B cell (primary cell): ENCODE measurements at regions not wholly inside any gene's neighbourhood (a gene's known extent, or its start where the extent isn't known, plus 50 kb on each side); places are given as distances from the start of the nearest gene placed in this dataset.

Experiments used
- ATAC-seq: fragments of 200-7000 bp; cut with Tn5 transposase; one replicate; pipeline ENCODE4 v1.10.0; 2021; ENCODE audit warnings: low read depth, mild to moderate bottlenecking, moderate number of reproducible peaks, moderate library complexity
- CTCF ChIA-PET: fragments of 350-600 bp; sonication (Branson Sonifier 250); formaldehyde crosslinking; loops from one replicate; lab custom pipeline; 2021; ENCODE audit warnings: antibody characterized with exemption, inconsistent platforms; lab: Charles Lee
- POLR2A ChIA-PET: fragments of 350-600 bp; sonication (Branson Sonifier 250); formaldehyde crosslinking; loops from one replicate; lab custom pipeline; 2021; ENCODE audit warnings: antibody characterized with exemption; lab: Charles Lee
- DNase-seq: peaks from one replicate; pipeline ENCODE4 v3.0.0; 2013
- H2AFZ ChIP-seq: 2 replicates; pipeline ENCODE4 v1.6.1; 2012; ENCODE audit warnings: mild to moderate bottlenecking, low read depth, low read length; ENCODE audit not compliant: insufficient read depth, poor library complexity, severe bottlenecking
- H3K27ac ChIP-seq, 2 donors: 1 replicate in 1 of 2; 2 replicates in 1 of 2; pipeline ENCODE4 v1.5.1; 2012 to 2013; ENCODE audit warnings: low read length in 2 of 2, mild to moderate bottlenecking in 2 of 2, moderate library complexity in 1 of 2
- H3K27me3 ChIP-seq, 4 experiments: fragments of 200-600 bp in 1 of 4; sonication (generic) in 1 of 4; replicated peaks in 1 of 4; 1 replicate in 2 of 4; 2 replicates in 2 of 4; pipeline versions ENCODE4 v1.6.1 to v1.7.0; 2013 to 2016; ENCODE audit warnings: low read length in 3 of 4, mild to moderate bottlenecking in 2 of 4, mixed read lengths in 1 of 4, moderate library complexity in 1 of 4; ENCODE audit not compliant: insufficient read depth in 4 of 4, control insufficient read depth in 3 of 4; ENCODE audit errors: control extremely low read depth in 1 of 4
- H3K36me3 ChIP-seq, 2 experiments: replicated peaks in 1 of 2; 1 replicate in 1 of 2; 2 replicates in 1 of 2; pipeline versions ENCODE4 v1.6.1 to v1.7.1; 2013; ENCODE audit warnings: low read length in 1 of 2; ENCODE audit not compliant: insufficient read depth in 2 of 2, control insufficient read depth in 1 of 2; ENCODE audit errors: control extremely low read depth in 1 of 2, extremely low read depth in 1 of 2
- H3K4me1 ChIP-seq, 2 donors: fragments of 200-600 bp in 1 of 2; sonication (generic) in 1 of 2; 1 replicate in 1 of 2; 2 replicates in 1 of 2; pipeline versions ENCODE4 v1.5.1 to v1.6.1; 2013 to 2017; ENCODE audit warnings: low read length in 2 of 2; ENCODE audit not compliant: control insufficient read depth in 2 of 2, insufficient read depth in 2 of 2
- H3K4me2 ChIP-seq: replicated peaks from 2 replicates; pipeline ENCODE3; 2012; ENCODE audit warnings: mild to moderate bottlenecking, low read depth, low read length; ENCODE audit not compliant: poor library complexity, severe bottlenecking
- H3K4me3 ChIP-seq, 5 experiments: fragments of 200-600 bp in 1 of 5; sonication (generic) in 1 of 5; 1 replicate in 3 of 5; 2 replicates in 2 of 5; pipeline versions ENCODE4 v1.5.1 to v1.7.0; 2011 to 2016; ENCODE audit warnings: low read length in 4 of 5, mild to moderate bottlenecking in 4 of 5, low read depth in 2 of 5, control low read depth in 1 of 5, moderate library complexity in 1 of 5; ENCODE audit not compliant: insufficient read depth in 1 of 5; ENCODE audit errors: control extremely low read depth in 1 of 5, extremely low read depth in 1 of 5
- H3K79me2 ChIP-seq: fragments of 200-600 bp; sonication (generic); one replicate; pipeline ENCODE4 v1.6.0; 2016; ENCODE audit warnings: low read length; ENCODE audit not compliant: control insufficient read depth, insufficient read depth
- H3K9ac ChIP-seq: fragments of 200-600 bp; sonication (generic); 2 replicates; pipeline ENCODE4 v1.6.1; 2017; ENCODE audit warnings: mild to moderate bottlenecking, low read length, moderate library complexity
- H3K9me3 ChIP-seq, 3 donors: one replicate each; pipeline versions ENCODE4 v1.6.1 to v1.7.1; 2013; ENCODE audit warnings: low read length in 2 of 3; ENCODE audit not compliant: control insufficient read depth in 2 of 3, insufficient read depth in 1 of 3; ENCODE audit errors: control extremely low read depth in 1 of 3
- H4K20me1 ChIP-seq: 2 replicates; pipeline ENCODE4 v1.6.0; 2012; ENCODE audit warnings: mild to moderate bottlenecking, low read length; ENCODE audit not compliant: insufficient read depth, control insufficient read depth, poor library complexity, severe bottlenecking
- H3K27ac Mint-ChIP-seq: one replicate; pipeline ENCODE4 v1.8.0; 2021; ENCODE audit warnings: mixed read lengths
- H3K27me3 Mint-ChIP-seq: one replicate; pipeline ENCODE4 v1.8.0; 2021; ENCODE audit warnings: mixed read lengths
- H3K4me1 Mint-ChIP-seq: one replicate; pipeline ENCODE4 v1.8.0; 2021; ENCODE audit warnings: mixed read lengths
- H3K4me3 Mint-ChIP-seq: one replicate; pipeline ENCODE4 v1.8.0; 2021; ENCODE audit warnings: mixed read lengths
- H3K9me3 Mint-ChIP-seq: one replicate; pipeline ENCODE4 v1.8.0; 2022; ENCODE audit warnings: mixed read lengths; ENCODE audit not compliant: insufficient read depth
- EZH2 ChIP-seq: IDR thresholded peaks from 2 replicates; pipeline ENCODE4 v1.6.1; 2012; ENCODE audit warnings: borderline replicate concordance, low read depth, mild to moderate bottlenecking, moderate library complexity, low read length; ENCODE audit not compliant: insufficient read depth, poor library complexity, severe bottlenecking
- WGBS: methylation state at CpG from one replicate; pipeline ENCODE4 v1.1.5; 2013; ENCODE audit warnings: missing lambda C conversion rate; ENCODE audit not compliant: insufficient coverage; 5-methylcytosine and 5-hydroxymethylcytosine counted together
- intact Hi-C: fragments of 100-400 bp; cut with micrococcal nuclease; formaldehyde crosslinking; loops from one replicate; pipeline ENCODE4 v1.10.0; 2022
- TF ChIP-seq, protein P1 (sequence below): fragments of 200-600 bp; IDR thresholded peaks from one replicate; pipeline ENCODE4 v1.8.0; 2022; ENCODE audit warnings: antibody characterized with exemption, mild to moderate bottlenecking

GRCh38 chr5:144960296-144960695, 789.6 kb downstream of the KCTD16 start:
- no peak for ATAC-seq
- H3K27me3 Mint-ChIP-seq, result no peaks in the 10 kb centered on the region
- no peaks in the 10 kb centered on the region for H3K36me3 ChIP-seq
- H3K79me2 ChIP-seq, result no peaks in the 10 kb centered on the region
- no peaks in the 10 kb centered on the region for H3K4me1 ChIP-seq
- no peaks in the 10 kb centered on the region for H3K9me3 Mint-ChIP-seq
- H2AFZ ChIP-seq, result no peak overlapping the region
- no peak overlapping the region for H3K4me3 ChIP-seq
- ChIA-PET CTCF (no interaction called here), POLR2A (no interaction called here)
- no peak overlapping the region for H3K27ac Mint-ChIP-seq
- H3K9ac ChIP-seq, result no peak overlapping the region
- H3K27me3 ChIP-seq, result no peaks in the 10 kb centered on the region
- no peak overlapping the region for H3K4me3 Mint-ChIP-seq
- no peak for TF ChIP-seq EZH2
- TF ChIP-seq, protein P1, sequence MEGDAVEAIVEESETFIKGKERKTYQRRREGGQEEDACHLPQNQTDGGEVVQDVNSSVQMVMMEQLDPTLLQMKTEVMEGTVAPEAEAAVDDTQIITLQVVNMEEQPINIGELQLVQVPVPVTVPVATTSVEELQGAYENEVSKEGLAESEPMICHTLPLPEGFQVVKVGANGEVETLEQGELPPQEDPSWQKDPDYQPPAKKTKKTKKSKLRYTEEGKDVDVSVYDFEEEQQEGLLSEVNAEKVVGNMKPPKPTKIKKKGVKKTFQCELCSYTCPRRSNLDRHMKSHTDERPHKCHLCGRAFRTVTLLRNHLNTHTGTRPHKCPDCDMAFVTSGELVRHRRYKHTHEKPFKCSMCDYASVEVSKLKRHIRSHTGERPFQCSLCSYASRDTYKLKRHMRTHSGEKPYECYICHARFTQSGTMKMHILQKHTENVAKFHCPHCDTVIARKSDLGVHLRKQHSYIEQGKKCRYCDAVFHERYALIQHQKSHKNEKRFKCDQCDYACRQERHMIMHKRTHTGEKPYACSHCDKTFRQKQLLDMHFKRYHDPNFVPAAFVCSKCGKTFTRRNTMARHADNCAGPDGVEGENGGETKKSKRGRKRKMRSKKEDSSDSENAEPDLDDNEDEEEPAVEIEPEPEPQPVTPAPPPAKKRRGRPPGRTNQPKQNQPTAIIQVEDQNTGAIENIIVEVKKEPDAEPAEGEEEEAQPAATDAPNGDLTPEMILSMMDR, result no peak
- no peaks in the 10 kb centered on the region for H3K9me3 ChIP-seq
- no peak overlapping the region for H3K27ac ChIP-seq
- intact Hi-C loops, result no loop called here
- H3K4me1 Mint-ChIP-seq, result no peaks in the 10 kb centered on the region
- H3K4me2 ChIP-seq, result no peak overlapping the region
- no peak for DNase-seq
- H4K20me1 ChIP-seq, result no peaks in the 10 kb centered on the region

- Mint-ChIP-seq H3K4me1 (no peaks in the 10 kb centered on the region), H3K27me3 (no peaks in the 10 kb centered on the region), H3K27ac (no peak overlapping the region), H3K9me3 (no peaks in the 10 kb centered on the region), H3K4me3 (no peak overlapping the region)
- H3K4me1 ChIP-seq, result no peaks in the 10 kb centered on the region
- no peak overlapping the region for H3K27ac ChIP-seq
- H3K36me3 ChIP-seq, result no peaks in the 10 kb centered on the region
- intact Hi-C loops, result no loop called here
- no peak overlapping the region for H2AFZ ChIP-seq
- no peak overlapping the region for H3K4me2 ChIP-seq
- H4K20me1 ChIP-seq, result no peaks in the 10 kb centered on the region
- no peak overlapping the region for H3K4me3 ChIP-seq
- DNase-seq, result no peak
- no peaks in the 10 kb centered on the region for H3K9me3 ChIP-seq
- ChIA-PET CTCF (no interaction called here), POLR2A (no interaction called here)
- H3K27me3 ChIP-seq, result no peaks in the 10 kb centered on the region
- ATAC-seq, result no peak
- no peaks in the 10 kb centered on the region for H3K79me2 ChIP-seq
- no peak overlapping the region for H3K9ac ChIP-seq
- no peak for TF ChIP-seq EZH2
- TF ChIP-seq, protein P1, result no peak
- WGBS, result no CpG with 5 or more reads among the region's 1 CpG
These were observed 787.3 kb downstream of the KCTD16 start for GRCh38 chr5:144958002-144958401.
